HG02759 (cell line): ENCODE measurements at regions not wholly inside any gene's neighbourhood (a gene's known extent, or its start where the extent isn't known, plus 50 kb on each side); places are given as distances from the start of the nearest gene placed in this dataset.
"Not testable (repeated sequence)": the region's sequence is repeated elsewhere in the genome, so short reads cannot be mapped to it uniquely, and the experiment has no call there.

Experiments
- ATAC-seq: cut with Tn5 transposase; IDR thresholded peaks from one replicate; pipeline ENCODE4 v1.9.1; 2021; ENCODE audit warnings: mild to moderate bottlenecking, moderate library complexity; ENCODE audit not compliant: unreplicated experiment

- ATAC-seq, result not testable (repeated sequence)
Observed at GRCh38 chr5:34261020-34261419, 218.0 kb upstream of the C1QTNF3 start.

- ATAC-seq, result not testable (repeated sequence)
Observed at GRCh38 chr5:34266151-34266550, 223.1 kb upstream of the C1QTNF3 start.

- not testable (repeated sequence) for ATAC-seq
Observed at GRCh38 chr5:34296759-34297158, 253.7 kb upstream of the C1QTNF3 start.

GRCh38 chr5:34329201-34329600 is 286.2 kb upstream of the C1QTNF3 start:
- ATAC-seq, result not testable (repeated sequence)

GRCh38 chr5:34329611-34330108 is 286.6 kb upstream of the C1QTNF3 start:
- ATAC-seq, result not testable (repeated sequence)

GRCh38 chr5:34331928-34332454 is 289.0 kb upstream of the C1QTNF3 start:
- not testable (repeated sequence) for ATAC-seq

- not testable (repeated sequence) for ATAC-seq
Observed at GRCh38 chr5:34339408-34340001, 296.5 kb upstream of the C1QTNF3 start.

- not testable (repeated sequence) for ATAC-seq
Observed at GRCh38 chr5:34354440-34354839, 301.7 kb upstream of the RAI14 start.

- not testable (repeated sequence) for ATAC-seq
Observed at GRCh38 chr5:34371417-34371816, 284.7 kb upstream of the RAI14 start.

GRCh38 chr5:34371817-34372216 is 284.3 kb upstream of the RAI14 start:
- ATAC-seq, result peak; percentile 49

GRCh38 chr5:34372739-34373138 is 283.4 kb upstream of the RAI14 start:
- ATAC-seq, result not testable (repeated sequence)

- ATAC-seq, result not testable (repeated sequence)
Observed at GRCh38 chr5:34377651-34378050, 278.5 kb upstream of the RAI14 start.

GRCh38 chr5:34378498-34378897 is 277.6 kb upstream of the RAI14 start:
- not testable (repeated sequence) for ATAC-seq

- ATAC-seq, result not testable (repeated sequence)
Observed at GRCh38 chr5:34388754-34389153, 267.4 kb upstream of the RAI14 start.

- ATAC-seq, result no peak
Observed at GRCh38 chr5:34409373-34409772, 246.8 kb upstream of the RAI14 start.

- ATAC-seq, result no peak
Observed at GRCh38 chr5:34410411-34411139, 245.6 kb upstream of the RAI14 start.

- ATAC-seq, result no peak
Observed at GRCh38 chr5:34411470-34412346, 244.4 kb upstream of the RAI14 start.

- ATAC-seq, result no peak
Observed at GRCh38 chr5:34412736-34413135, 243.4 kb upstream of the RAI14 start.

GRCh38 chr5:34415559-34416198 is 240.4 kb upstream of the RAI14 start:
- ATAC-seq, result peak; percentile 97

- ATAC-seq, result no peak
Observed at GRCh38 chr5:34416501-34417008, 239.6 kb upstream of the RAI14 start.
